OCI-LY7 (cell line): ENCODE measurements at regions not wholly inside any gene's neighbourhood (a gene's known extent, or its start where the extent isn't known, plus 50 kb on each side); places are given as distances from the start of the nearest gene placed in this dataset.
"Not testable (repeated sequence)": the region's sequence is repeated elsewhere in the genome, so short reads cannot be mapped to it uniquely, and the experiment has no call there.

Source experiments
- BruUV-seq: library from RNA; stranded (reverse); fragments of 400-500 nt; replicated peaks from 2 replicates; lab custom pipeline; 2021; lab: Mats Ljungman, UMichigan
- CTCF ChIA-PET: fragments of 300-600 bp; sonication (Branson Sonifier 250); formaldehyde crosslinking; loops from one replicate; lab custom pipeline; 2022; ENCODE audit warnings: antibody characterized with exemption; ENCODE audit not compliant: unreplicated experiment; lab: Charles Lee
- POLR2A ChIA-PET: fragments of 300-600 bp; sonication (Branson Sonifier 250); formaldehyde crosslinking; loops from one replicate; lab custom pipeline; 2022; ENCODE audit warnings: antibody characterized with exemption; lab: Charles Lee
- DNase-seq: peaks from one replicate; pipeline ENCODE4 v3.0.0-alpha.2; 2015; ENCODE audit warnings: low spot score
- H2AFZ ChIP-seq: fragments of 200-600 bp; sonication (generic), shearing (Covaris generic); 2 replicates; pipeline ENCODE4 v1.6.1; 2014; ENCODE audit warnings: mild to moderate bottlenecking, antibody characterized with exemption, low read length, moderate library complexity
- H3K27ac ChIP-seq: fragments of 200-600 bp; sonication (generic); 2 replicates; pipeline ENCODE4 v1.5.1; 2014; ENCODE audit warnings: mixed run types, low read depth, mild to moderate bottlenecking, moderate library complexity, low read length, inconsistent platforms; ENCODE audit not compliant: poor library complexity, severe bottlenecking
- H3K36me3 ChIP-seq: fragments of 200-600 bp; sonication (generic); 2 replicates; pipeline ENCODE4 v1.6.1; 2014; ENCODE audit warnings: mild to moderate bottlenecking, antibody characterized with exemption, low read length, moderate library complexity, mixed read lengths; ENCODE audit not compliant: insufficient read depth
- H3K4me1 ChIP-seq: fragments of 200-600 bp; sonication (generic); 2 replicates; pipeline ENCODE4 v1.5.1; 2014; ENCODE audit warnings: mild to moderate bottlenecking, low read length; ENCODE audit not compliant: insufficient read depth, poor library complexity, severe bottlenecking
- H3K4me2 ChIP-seq: fragments of 200-600 bp; sonication (generic); 2 replicates; pipeline ENCODE4 v1.6.1; 2014; ENCODE audit warnings: mild to moderate bottlenecking, low read length
- H3K4me3 ChIP-seq: fragments of 200-600 bp; sonication (generic); 2 replicates; pipeline ENCODE4 v1.5.1; 2014; ENCODE audit warnings: mild to moderate bottlenecking, low read depth, low read length; ENCODE audit not compliant: poor library complexity, severe bottlenecking
- H3K79me2 ChIP-seq: fragments of 200-600 bp; sonication (generic); 2 replicates; pipeline ENCODE4 v1.6.1; 2016; ENCODE audit warnings: low read depth, mild to moderate bottlenecking, low read length, moderate library complexity, mixed read lengths; ENCODE audit not compliant: insufficient read depth
- H3K9me2 ChIP-seq: fragments of 200-600 bp; sonication (generic); 2 replicates; pipeline ENCODE4 v1.6.1; 2016; ENCODE audit warnings: mild to moderate bottlenecking, low read length, mixed read lengths; ENCODE audit not compliant: insufficient read depth
- H3K9me3 ChIP-seq: fragments of 200-600 bp; sonication (generic); 2 replicates; pipeline ENCODE4 v1.6.1; 2014; ENCODE audit warnings: mild to moderate bottlenecking, mixed run types, low read length, mixed read lengths
- H4K20me1 ChIP-seq: fragments of 200-600 bp; sonication (generic); 2 replicates; pipeline ENCODE4 v1.6.1; 2014; ENCODE audit warnings: mild to moderate bottlenecking, antibody characterized with exemption, low read length, moderate library complexity, mixed read lengths; ENCODE audit not compliant: insufficient read depth
- CTCF ChIP-seq: fragments of 200-600 bp; sonication (generic); conservative IDR thresholded peaks from 2 replicates; pipeline ENCODE4 v1.5.1; 2014; ENCODE audit warnings: mild to moderate bottlenecking, antibody characterized with exemption, low read length, moderate library complexity, mixed read lengths
- EZH2phosphoT487 ChIP-seq: fragments of 200-600 bp; sonication (generic); IDR thresholded peaks from 2 replicates; pipeline ENCODE4 v1.6.1; 2018; ENCODE audit warnings: low read depth, borderline replicate concordance, mild to moderate bottlenecking, mixed run types, antibody characterized with exemption, low read length, moderate library complexity, mixed read lengths
- intact Hi-C: fragments of 100-400 bp; cut with micrococcal nuclease; formaldehyde crosslinking; loops from one replicate; pipeline ENCODE4 v1.10.0; 2022; ENCODE audit not compliant: unreplicated experiment

- Histone ChIP-seq H3K4me1 (no peaks in the 10 kb centered on the region), H3K27ac (no peak overlapping the region), H3K36me3 (no peaks in the 10 kb centered on the region), H3K79me2 (no peaks in the 10 kb centered on the region), H3K9me2 (no peaks in the 10 kb centered on the region), H2AFZ (no peak overlapping the region), H3K4me3 (no peak overlapping the region), H4K20me1 (no peaks in the 10 kb centered on the region), H3K9me3 (no peaks in the 10 kb centered on the region), H3K4me2 (no peak overlapping the region)
- ChIA-PET POLR2A (no interaction called here), CTCF (no interaction called here)
- TF ChIP-seq CTCF (no peak), EZH2phosphoT487 (no peak)
- no TSS peak for BruUV-seq
- no peak for DNase-seq
- intact Hi-C loops, result no loop called here
Measured at GRCh38 chr6:135608031-135608430, 110.5 kb upstream of the AHI1 start.

- H2AFZ ChIP-seq, H3K9me2 ChIP-seq, H3K79me2 ChIP-seq, H3K4me2 ChIP-seq, H3K4me1 ChIP-seq, H3K27ac ChIP-seq, H3K4me3 ChIP-seq, H3K9me3 ChIP-seq, BruUV-seq, POLR2A ChIA-PET, DNase-seq, intact Hi-C loops, H4K20me1 ChIP-seq, H3K36me3 ChIP-seq: not testable (repeated sequence)
- CTCF ChIA-PET, result interaction anchor here (0.6 kb wide), 1 partner anchor 17 kb away, joined by 3 read pairs; no protein-coding TSS in a partner anchor
Measured at GRCh38 chr6:135610192-135610591, 112.7 kb upstream of the AHI1 start.

- no peak for TF ChIP-seq CTCF
- TF ChIP-seq EZH2phosphoT487, result no peak
- Histone ChIP-seq H2AFZ (no peak overlapping the region), H4K20me1 (no peaks in the 10 kb centered on the region), H3K4me2 (no peak overlapping the region), H3K4me3 (no peak overlapping the region), H3K79me2 (no peaks in the 10 kb centered on the region), H3K36me3 (no peaks in the 10 kb centered on the region), H3K9me3 (no peaks in the 10 kb centered on the region), H3K27ac (no peak overlapping the region), H3K4me1 (no peaks in the 10 kb centered on the region), H3K9me2 (no peaks in the 10 kb centered on the region)
- ChIA-PET POLR2A (no interaction called here), CTCF (no interaction called here)
- BruUV-seq, result no TSS peak
- no peak for DNase-seq
- intact Hi-C loops, result no loop called here
Measured at GRCh38 chr6:135616655-135617054, 119.1 kb upstream of the AHI1 start.
